ENCODE measurements at regions not wholly inside any gene's neighbourhood (a gene's known extent, or its start where the extent isn't known, plus 50 kb on each side); places are given as distances from the start of the nearest gene placed in this dataset.

DNA sequence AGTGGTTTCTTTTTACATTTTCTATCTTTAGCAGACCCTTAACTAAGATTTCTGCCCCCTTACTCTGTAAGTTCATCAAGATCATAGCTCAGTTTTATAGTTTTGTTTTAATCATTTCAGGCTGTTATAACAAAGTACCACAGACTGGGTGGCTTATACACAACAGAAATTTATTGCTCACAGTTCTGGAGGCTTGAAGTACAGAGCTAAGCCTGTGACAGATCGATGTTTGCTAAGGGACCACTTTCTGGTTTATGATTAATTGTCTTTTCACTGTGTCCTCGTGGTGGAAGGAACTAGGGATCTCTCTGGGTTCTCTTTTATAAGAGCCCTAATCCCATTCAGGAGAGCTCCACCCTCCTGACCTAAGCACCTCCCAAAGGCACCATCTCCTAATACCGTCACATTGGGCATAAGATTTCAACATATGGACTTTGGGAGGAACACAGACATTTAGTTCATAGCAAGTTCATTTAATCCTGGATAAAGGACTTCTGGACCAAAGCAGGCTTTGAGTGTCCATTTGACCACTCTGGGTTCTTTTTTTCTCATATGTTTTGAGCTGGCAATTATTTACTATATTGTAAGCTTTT is 137.0 kb upstream of the IL15 start:
- TF ChIP-seq, protein P1, sequence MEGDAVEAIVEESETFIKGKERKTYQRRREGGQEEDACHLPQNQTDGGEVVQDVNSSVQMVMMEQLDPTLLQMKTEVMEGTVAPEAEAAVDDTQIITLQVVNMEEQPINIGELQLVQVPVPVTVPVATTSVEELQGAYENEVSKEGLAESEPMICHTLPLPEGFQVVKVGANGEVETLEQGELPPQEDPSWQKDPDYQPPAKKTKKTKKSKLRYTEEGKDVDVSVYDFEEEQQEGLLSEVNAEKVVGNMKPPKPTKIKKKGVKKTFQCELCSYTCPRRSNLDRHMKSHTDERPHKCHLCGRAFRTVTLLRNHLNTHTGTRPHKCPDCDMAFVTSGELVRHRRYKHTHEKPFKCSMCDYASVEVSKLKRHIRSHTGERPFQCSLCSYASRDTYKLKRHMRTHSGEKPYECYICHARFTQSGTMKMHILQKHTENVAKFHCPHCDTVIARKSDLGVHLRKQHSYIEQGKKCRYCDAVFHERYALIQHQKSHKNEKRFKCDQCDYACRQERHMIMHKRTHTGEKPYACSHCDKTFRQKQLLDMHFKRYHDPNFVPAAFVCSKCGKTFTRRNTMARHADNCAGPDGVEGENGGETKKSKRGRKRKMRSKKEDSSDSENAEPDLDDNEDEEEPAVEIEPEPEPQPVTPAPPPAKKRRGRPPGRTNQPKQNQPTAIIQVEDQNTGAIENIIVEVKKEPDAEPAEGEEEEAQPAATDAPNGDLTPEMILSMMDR (IDR thresholded peaks at IDR 0.05; ENCODE audit: extremely low read depth, low read depth, low read length): no peak
- Histone ChIP-seq H3K27ac (ENCODE audit: low read depth, low read length) (no peak overlapping the region), H3K4me1 (ENCODE audit: insufficient read depth, low read length) (no peaks in the 10 kb centered on the region), H3K27me3 (ENCODE audit: insufficient read depth, low read length) (no peaks in the 10 kb centered on the region), H3K9me3 (ENCODE audit: low read depth, low read length) (no peaks in the 10 kb centered on the region), H3K36me3 (ENCODE audit: insufficient read depth, low read length) (no peaks in the 10 kb centered on the region), H3K4me3 (ENCODE audit: insufficient read depth, low read length) (no peak overlapping the region), H3K79me2 (ENCODE audit: insufficient read depth, low read length) (no peaks in the 10 kb centered on the region), H2AFZ (ENCODE audit: low read length) (peak overlapping the region; percentile 24), H4K20me1 (ENCODE audit: insufficient read depth, low read length) (no peaks in the 10 kb centered on the region), H3K4me2 (ENCODE audit: insufficient read depth, low read length) (no peak overlapping the region)
- DNase-seq (ENCODE audit: insufficient read length, low spot score, missing footprints): no peak

DNA sequence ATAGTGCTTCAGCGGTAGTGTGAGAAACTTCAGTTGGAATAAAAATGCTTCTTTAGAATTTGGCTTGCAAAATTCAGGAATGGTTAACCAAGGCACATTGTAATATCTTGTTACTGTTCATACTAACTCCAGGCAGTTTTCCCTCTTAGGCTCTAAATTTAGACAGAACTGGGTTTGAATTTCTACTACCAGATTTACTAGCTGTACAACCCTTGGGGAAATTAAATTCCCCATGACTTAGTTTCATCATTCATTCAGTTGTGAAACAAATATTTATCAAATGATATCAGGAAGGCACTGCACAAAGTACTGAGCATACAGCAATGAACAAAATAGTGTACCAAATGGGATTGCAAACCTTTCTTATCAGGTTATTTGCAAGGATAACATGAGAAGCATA is 135.0 kb upstream of the IL15 start:
- Histone ChIP-seq H3K27ac (ENCODE audit: low read depth, low read length) (no peak overlapping the region), H2AFZ (ENCODE audit: low read length) (no peak overlapping the region), H3K79me2 (ENCODE audit: insufficient read depth, low read length) (no peaks in the 10 kb centered on the region), H4K20me1 (ENCODE audit: insufficient read depth, low read length) (no peaks in the 10 kb centered on the region), H3K36me3 (ENCODE audit: insufficient read depth, low read length) (no peaks in the 10 kb centered on the region), H3K4me3 (ENCODE audit: insufficient read depth, low read length) (no peak overlapping the region), H3K4me1 (ENCODE audit: insufficient read depth, low read length) (no peaks in the 10 kb centered on the region), H3K9me3 (ENCODE audit: low read depth, low read length) (no peaks in the 10 kb centered on the region), H3K27me3 (ENCODE audit: insufficient read depth, low read length) (no peaks in the 10 kb centered on the region), H3K4me2 (ENCODE audit: insufficient read depth, low read length) (no peak overlapping the region)
- TF ChIP-seq, protein P1 (IDR thresholded peaks at IDR 0.05; ENCODE audit: extremely low read depth, low read depth, low read length): no peak
- no peak for DNase-seq (ENCODE audit: insufficient read length, low spot score, missing footprints)

DNA sequence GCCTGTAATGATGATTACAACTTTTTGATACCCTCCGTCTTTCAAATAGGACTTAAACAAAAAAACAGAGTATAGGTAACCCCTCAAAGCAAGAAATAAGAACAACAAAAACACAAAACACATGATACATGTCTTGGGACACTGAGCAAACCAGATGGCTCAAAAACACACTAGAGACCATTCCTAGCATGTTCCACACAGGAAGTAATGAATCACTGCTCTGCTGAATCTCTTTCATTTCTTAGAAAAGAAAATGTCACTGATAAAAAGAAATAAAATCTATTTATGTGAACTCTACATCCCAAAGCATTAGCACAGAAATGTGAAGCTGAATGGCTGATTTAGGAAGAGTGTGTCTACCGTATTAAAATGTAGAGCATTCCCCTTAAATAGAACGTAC is 134.5 kb upstream of the IL15 start:
- Histone ChIP-seq H4K20me1 (ENCODE audit: insufficient read depth, low read length) (no peaks in the 10 kb centered on the region), H3K9me3 (ENCODE audit: low read depth, low read length) (no peaks in the 10 kb centered on the region), H3K79me2 (ENCODE audit: insufficient read depth, low read length) (no peaks in the 10 kb centered on the region), H2AFZ (ENCODE audit: low read length) (peak overlapping the region; percentile 9), H3K36me3 (ENCODE audit: insufficient read depth, low read length) (no peaks in the 10 kb centered on the region), H3K27me3 (ENCODE audit: insufficient read depth, low read length) (no peaks in the 10 kb centered on the region), H3K4me1 (ENCODE audit: insufficient read depth, low read length) (no peaks in the 10 kb centered on the region), H3K4me2 (ENCODE audit: insufficient read depth, low read length) (peak overlapping the region; percentile 23), H3K27ac (ENCODE audit: low read depth, low read length) (no peak overlapping the region), H3K4me3 (ENCODE audit: insufficient read depth, low read length) (no peak overlapping the region)
- DNase-seq (ENCODE audit: insufficient read length, low spot score, missing footprints): no peak
- TF ChIP-seq, protein P1 (IDR thresholded peaks at IDR 0.05; ENCODE audit: extremely low read depth, low read depth, low read length): no peak

DNA sequence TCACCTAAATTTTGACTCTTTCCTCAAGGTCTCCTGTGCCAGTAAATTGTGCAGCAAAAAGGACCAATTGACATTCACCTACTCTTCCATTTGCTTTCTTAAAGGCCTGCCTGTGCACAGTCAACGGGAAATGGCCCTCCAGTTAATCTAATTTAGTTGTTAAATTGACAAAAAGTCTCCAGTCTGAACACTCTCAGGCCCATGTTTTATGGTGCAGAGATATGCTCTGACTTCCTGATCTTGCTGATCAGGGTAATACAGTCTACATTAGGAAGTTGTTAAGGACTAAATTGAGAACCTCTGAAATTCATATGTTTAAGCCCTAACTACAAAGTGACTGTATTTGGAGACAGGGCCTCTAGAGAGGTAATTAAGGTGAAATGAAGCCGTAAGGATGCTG is 133.6 kb upstream of the IL15 start:
- TF ChIP-seq, protein P1 (IDR thresholded peaks at IDR 0.05; ENCODE audit: extremely low read depth, low read depth, low read length): no peak
- Histone ChIP-seq H3K27me3 (ENCODE audit: insufficient read depth, low read length) (no peaks in the 10 kb centered on the region), H3K27ac (ENCODE audit: low read depth, low read length) (no peak overlapping the region), H2AFZ (ENCODE audit: low read length) (peak overlapping the region; percentile 23), H3K79me2 (ENCODE audit: insufficient read depth, low read length) (no peaks in the 10 kb centered on the region), H3K4me2 (ENCODE audit: insufficient read depth, low read length) (no peak overlapping the region), H3K4me1 (ENCODE audit: insufficient read depth, low read length) (no peaks in the 10 kb centered on the region), H3K9me3 (ENCODE audit: low read depth, low read length) (no peaks in the 10 kb centered on the region), H3K36me3 (ENCODE audit: insufficient read depth, low read length) (no peaks in the 10 kb centered on the region), H4K20me1 (ENCODE audit: insufficient read depth, low read length) (no peaks in the 10 kb centered on the region), H3K4me3 (ENCODE audit: insufficient read depth, low read length) (no peak overlapping the region)
- DNase-seq (ENCODE audit: insufficient read length, low spot score, missing footprints): no peak
